ENCODE measurements at regions not wholly inside any gene's neighbourhood (a gene's known extent, or its start where the extent isn't known, plus 50 kb on each side); places are given as distances from the start of the nearest gene placed in this dataset.

DNA sequence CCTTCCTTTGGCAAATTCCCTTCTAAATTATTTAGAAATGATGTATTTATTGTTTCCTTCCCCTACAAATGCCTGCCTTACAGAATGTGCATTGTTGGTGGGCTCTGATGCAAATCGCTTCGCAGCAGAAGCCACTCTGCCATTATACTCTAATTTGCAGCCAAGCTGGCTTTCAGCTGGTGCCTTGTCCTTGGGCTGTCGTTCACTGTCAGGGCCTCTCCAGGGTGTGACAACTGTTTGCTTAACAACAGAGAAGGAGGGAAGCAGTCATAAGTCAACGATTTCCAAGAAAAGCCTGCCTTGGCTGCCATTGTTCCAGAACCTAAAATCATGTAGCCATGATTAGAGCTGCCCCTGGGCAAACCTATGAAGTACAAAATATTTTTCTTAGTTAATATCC lies 260.1 kb upstream of the RGMB start:
- H3K4me3 Mint-ChIP-seq (ENCODE audit: unreplicated experiment) = no peak overlapping the region
- H3K9me3 Mint-ChIP-seq (ENCODE audit: unreplicated experiment) = no peaks in the 10 kb centered on the region
- DNase-seq (ENCODE audit: low spot score) = no peak
- no peak overlapping the region for H3K27ac Mint-ChIP-seq (ENCODE audit: unreplicated experiment)
- no peak for TF ChIP-seq CTCF (IDR thresholded peaks at IDR 0.05; ENCODE audit: unreplicated experiment)
- no peaks in the 10 kb centered on the region for H3K27me3 Mint-ChIP-seq (ENCODE audit: unreplicated experiment)
- H3K4me1 Mint-ChIP-seq (ENCODE audit: unreplicated experiment) = peaks cover 24% of the 10 kb centered on the region
- no peaks in the 10 kb centered on the region for H3K36me3 Mint-ChIP-seq (ENCODE audit: low read depth, unreplicated experiment)

DNA sequence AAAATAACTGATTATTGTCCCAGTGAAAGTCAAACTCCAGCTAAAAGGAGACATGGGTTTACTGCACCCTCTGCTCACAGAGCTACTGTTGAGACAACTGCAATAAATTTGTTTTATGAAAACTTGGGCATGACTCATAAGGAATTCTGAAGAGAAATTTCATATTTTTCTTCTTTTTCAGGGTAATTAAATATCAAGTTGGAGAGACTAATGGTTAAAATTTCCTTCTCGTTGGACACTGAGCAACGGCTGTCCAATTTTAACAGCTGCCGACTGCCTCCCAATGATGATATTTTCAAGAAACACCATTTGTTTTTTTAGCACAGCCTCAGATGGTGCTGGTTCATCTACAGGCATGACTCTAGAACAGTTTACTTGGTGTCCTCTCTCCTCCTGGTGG lies 259.2 kb upstream of the RGMB start:
- Mint-ChIP-seq H3K4me1 (ENCODE audit: unreplicated experiment) (peaks cover 23% of the 10 kb centered on the region), H3K9me3 (ENCODE audit: unreplicated experiment) (no peaks in the 10 kb centered on the region), H3K27me3 (ENCODE audit: unreplicated experiment) (no peaks in the 10 kb centered on the region), H3K4me3 (ENCODE audit: unreplicated experiment) (no peak overlapping the region), H3K36me3 (ENCODE audit: low read depth, unreplicated experiment) (no peaks in the 10 kb centered on the region), H3K27ac (ENCODE audit: unreplicated experiment) (no peak overlapping the region)
- no peak for TF ChIP-seq CTCF (IDR thresholded peaks at IDR 0.05; ENCODE audit: unreplicated experiment)
- no peak for DNase-seq (ENCODE audit: low spot score)

DNA sequence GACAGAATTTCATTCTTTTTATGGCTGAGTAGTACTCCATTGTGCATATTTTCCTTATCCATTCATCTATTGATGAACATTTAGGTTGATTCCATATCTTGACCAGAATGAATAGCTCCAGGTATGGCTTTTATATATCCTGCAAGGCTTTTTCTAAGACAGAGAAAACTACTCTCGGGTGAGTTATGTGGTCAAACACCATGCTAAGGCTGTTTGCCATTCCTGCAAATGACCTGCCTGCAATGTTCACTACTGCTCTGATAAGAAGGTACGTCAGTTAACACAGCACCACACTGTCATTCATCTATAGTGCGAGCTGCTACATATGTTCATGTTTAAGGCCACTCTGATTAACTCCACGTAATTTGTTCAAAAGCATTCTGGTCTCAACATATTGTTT lies 256.8 kb upstream of the RGMB start:
- Mint-ChIP-seq H3K27ac (ENCODE audit: unreplicated experiment) (no peak overlapping the region), H3K4me1 (ENCODE audit: unreplicated experiment) (peaks cover 11% of the 10 kb centered on the region), H3K27me3 (ENCODE audit: unreplicated experiment) (no peaks in the 10 kb centered on the region), H3K4me3 (ENCODE audit: unreplicated experiment) (no peak overlapping the region), H3K36me3 (ENCODE audit: low read depth, unreplicated experiment) (no peaks in the 10 kb centered on the region), H3K9me3 (ENCODE audit: unreplicated experiment) (no peaks in the 10 kb centered on the region)
- DNase-seq (ENCODE audit: low spot score) = no peak
- no peak for TF ChIP-seq CTCF (IDR thresholded peaks at IDR 0.05; ENCODE audit: unreplicated experiment)

DNA sequence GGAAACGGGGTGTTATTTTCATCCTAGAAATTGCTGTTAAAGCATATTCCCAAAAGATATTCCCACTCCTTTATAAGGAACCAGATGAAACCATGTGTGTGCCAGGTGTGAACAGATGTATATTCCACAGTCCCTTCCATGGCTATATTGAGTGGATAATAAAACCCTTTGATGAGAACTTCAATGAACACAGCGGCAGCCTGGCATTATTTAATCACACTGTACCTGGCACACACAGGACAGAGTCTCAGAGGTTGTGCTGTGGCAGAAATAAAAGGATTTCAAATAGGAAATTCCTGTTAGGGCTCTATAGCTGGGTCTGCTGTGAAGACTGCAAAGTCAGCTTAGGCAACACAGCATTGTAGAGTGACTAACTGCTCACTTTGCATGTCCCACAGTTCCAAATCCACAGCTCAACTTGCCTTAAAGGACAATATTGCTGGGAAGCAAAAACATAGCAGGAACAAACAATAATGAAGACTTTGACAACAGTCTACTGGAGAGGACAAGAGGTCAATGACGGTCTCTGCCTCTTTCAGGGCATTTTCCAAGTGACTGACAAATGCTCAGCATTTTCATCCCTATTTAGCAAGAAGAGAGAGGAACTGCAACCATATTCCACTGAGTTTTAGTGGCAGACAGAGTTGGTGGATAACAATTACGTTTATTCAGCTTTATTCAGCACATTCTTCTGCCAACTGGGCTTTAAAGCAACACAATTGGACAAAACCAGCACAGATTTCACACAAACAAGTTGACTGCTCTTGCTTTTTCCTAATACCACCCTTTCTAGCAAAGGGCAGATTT lies 255.7 kb upstream of the RGMB start:
- Mint-ChIP-seq H3K4me1 (ENCODE audit: unreplicated experiment) (peaks cover 11% of the 10 kb centered on the region), H3K27me3 (ENCODE audit: unreplicated experiment) (no peaks in the 10 kb centered on the region), H3K36me3 (ENCODE audit: low read depth, unreplicated experiment) (no peaks in the 10 kb centered on the region), H3K4me3 (ENCODE audit: unreplicated experiment) (no peak overlapping the region), H3K9me3 (ENCODE audit: unreplicated experiment) (no peaks in the 10 kb centered on the region), H3K27ac (ENCODE audit: unreplicated experiment) (no peak overlapping the region)
- no peak for TF ChIP-seq CTCF (IDR thresholded peaks at IDR 0.05; ENCODE audit: unreplicated experiment)
- no peak for DNase-seq (ENCODE audit: low spot score)

- no peak for TF ChIP-seq CTCF (IDR thresholded peaks at IDR 0.05; ENCODE audit: unreplicated experiment)
- no peaks in the 10 kb centered on the region for H3K27me3 Mint-ChIP-seq (ENCODE audit: unreplicated experiment)
- H3K4me1 Mint-ChIP-seq (ENCODE audit: unreplicated experiment) = peaks cover 17% of the 10 kb centered on the region
- no peaks in the 10 kb centered on the region for H3K9me3 Mint-ChIP-seq (ENCODE audit: unreplicated experiment)
- no peak for DNase-seq (ENCODE audit: low spot score)
- H3K36me3 Mint-ChIP-seq (ENCODE audit: low read depth, unreplicated experiment) = no peaks in the 10 kb centered on the region
- no peak overlapping the region for H3K4me3 Mint-ChIP-seq (ENCODE audit: unreplicated experiment)
- no peak overlapping the region for H3K27ac Mint-ChIP-seq (ENCODE audit: unreplicated experiment)
These were observed 254.7 kb upstream of the RGMB start for GRCh38 chr5:98518754-98519153.

Measured in endothelial cell (in vitro differentiated cells).